GM19351 (cell line): ENCODE measurements at regions not wholly inside any gene's neighbourhood (a gene's known extent, or its start where the extent isn't known, plus 50 kb on each side); places are given as distances from the start of the nearest gene placed in this dataset.

Source experiments
- ATAC-seq: cut with Tn5 transposase; IDR thresholded peaks from one replicate; pipeline ENCODE4 v1.9.1; 2021; ENCODE audit warnings: mild to moderate bottlenecking, moderate library complexity; ENCODE audit not compliant: unreplicated experiment

GRCh38 chrX:96311366-96311765 lies 373.3 kb upstream of the DIAPH2 start:
- ATAC-seq = no peak

GRCh38 chrX:96314985-96315384 lies 369.7 kb upstream of the DIAPH2 start:
- ATAC-seq = no peak

- no peak for ATAC-seq
Measured at GRCh38 chrX:96361844-96362243, 322.8 kb upstream of the DIAPH2 start.

GRCh38 chrX:96372313-96373046 lies 312.2 kb upstream of the DIAPH2 start:
- ATAC-seq = peak; percentile 76

- peak; percentile 15 for ATAC-seq
Measured at GRCh38 chrX:96373047-96373355, 311.6 kb upstream of the DIAPH2 start.

DNA sequence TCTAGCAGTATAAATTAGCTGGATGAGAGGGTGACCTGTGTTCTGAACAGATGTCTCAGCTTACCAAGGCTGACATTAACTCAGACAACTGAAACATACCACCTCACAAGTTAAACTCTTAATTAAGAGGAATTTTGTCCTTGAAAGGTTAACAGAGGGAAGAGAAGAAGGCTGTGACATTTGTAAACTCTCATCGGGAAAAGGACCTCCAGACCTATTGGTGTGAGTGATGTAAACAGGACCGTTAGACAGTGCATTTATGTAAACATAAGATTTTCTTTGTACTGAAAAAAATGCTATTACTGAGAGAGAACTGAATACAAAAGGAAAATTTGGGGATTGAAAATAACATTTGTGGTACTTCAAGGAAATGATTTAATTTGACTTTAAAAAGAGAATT lies 308.4 kb upstream of the DIAPH2 start:
- ATAC-seq = no peak

- no peak for ATAC-seq
Measured at GRCh38 chrX:96379951-96380350, 304.7 kb upstream of the DIAPH2 start.

DNA sequence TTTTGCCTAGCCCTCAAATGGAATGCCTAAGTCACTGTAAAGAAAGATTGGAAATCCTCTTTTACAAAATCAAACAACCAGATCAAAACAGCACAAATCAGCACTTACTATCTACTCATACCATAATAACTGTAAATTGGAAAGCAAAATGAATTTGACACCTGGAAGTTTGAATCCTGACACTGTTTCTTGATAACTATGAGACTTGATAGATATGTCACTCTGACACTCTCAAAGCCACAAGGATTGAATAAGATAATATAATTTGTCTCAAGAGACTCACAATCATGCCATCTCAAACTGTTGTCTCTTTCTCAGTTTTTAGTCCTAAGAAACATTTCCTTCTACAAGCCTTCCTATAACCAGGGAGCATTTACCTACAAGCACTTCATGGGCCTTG lies 302.6 kb upstream of the DIAPH2 start:
- no peak for ATAC-seq

- no peak for ATAC-seq
Measured at GRCh38 chrX:96383428-96383827, 301.2 kb upstream of the DIAPH2 start.

DNA sequence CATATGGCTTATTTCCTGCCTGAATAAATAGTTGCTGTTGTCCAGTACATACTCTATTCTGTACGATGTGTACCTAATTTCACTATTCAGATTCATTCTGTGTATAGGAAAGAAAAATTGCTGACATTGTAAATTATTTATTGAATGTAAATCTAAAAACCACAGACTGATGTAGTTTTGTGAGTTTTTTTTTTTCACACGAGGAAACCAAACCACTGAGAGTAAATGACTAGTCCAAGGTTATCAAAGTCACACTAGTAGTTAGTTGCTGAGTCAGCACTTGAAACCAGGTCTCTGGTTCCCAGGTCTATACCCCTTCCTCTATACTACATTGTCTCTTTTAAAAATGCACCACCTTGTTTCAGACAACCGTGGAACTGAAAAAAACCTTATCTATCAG lies 298.3 kb upstream of the DIAPH2 start:
- no peak for ATAC-seq

- no peak for ATAC-seq
Measured at GRCh38 chrX:96386981-96387380, 297.7 kb upstream of the DIAPH2 start.

DNA sequence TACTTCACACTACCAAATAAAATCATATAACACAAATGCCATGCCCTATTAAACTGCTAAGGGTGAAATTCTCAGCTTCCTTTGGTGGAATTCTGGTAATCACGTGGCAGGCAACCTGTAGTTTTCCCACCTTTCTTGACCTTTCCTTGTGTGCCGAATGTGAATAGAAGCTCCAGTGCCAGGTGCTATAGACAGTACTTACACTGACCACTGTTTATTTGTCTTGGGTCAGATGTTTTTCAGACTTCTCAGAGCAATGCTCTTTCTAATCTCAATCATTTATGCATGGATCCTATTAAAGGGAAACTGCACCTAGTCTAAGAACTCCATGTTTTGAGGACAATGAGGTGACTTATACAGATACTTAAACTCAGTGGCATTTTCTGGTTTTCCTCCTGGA lies 296.8 kb upstream of the DIAPH2 start:
- ATAC-seq = no peak

DNA sequence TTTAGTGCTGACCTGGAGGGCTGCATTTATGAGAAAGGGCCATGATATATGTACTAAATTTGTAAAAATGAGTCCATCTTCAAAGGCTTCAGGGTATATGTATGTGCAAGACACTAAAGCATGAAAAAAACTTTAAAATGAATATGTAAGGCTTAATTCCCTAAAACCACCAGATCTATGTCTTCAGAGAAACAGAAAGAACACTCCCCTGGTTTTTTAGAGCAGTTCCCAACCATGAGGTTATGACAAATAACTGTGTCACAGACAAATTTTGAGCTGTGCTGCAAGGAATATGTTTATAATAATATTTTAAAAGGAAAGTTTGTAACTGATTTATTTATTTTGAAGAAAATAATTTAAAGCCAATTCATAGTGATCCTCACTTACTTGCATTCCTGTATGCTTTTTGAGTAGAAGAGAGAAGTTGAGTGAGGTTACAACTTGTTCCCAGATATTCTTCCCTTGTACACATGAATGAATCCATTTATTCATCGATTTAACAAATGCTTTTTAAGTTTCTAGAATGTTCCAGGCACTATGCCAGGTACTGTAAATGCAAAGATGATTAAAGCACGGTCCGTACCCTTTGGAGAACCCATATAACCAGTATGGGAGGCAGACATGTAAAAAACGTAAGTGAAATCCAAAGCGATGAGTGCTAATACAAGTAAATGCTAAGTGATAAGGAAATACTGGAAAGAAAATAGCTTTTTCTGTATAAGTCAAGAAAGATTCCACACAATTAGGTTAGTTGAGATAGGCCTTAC lies 295.2 kb upstream of the DIAPH2 start:
- no peak for ATAC-seq

DNA sequence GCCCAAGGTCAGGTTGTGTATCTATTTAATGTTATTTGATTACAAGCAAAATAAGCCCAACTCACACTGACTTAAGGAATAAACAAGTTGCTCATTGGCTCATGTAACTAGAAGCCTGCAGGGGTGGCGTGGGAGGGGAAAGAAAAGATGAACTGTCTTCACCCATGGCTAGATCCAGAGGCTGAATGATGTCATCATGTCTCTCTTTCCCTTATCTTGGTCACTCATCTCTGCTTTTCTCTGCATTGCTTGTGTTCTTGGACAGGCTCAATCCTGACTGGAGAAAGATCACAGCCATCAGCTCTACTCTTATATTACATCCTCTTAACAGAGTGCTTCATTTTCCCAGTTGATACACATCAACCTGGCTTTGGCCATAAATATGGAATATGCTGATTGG lies 290.0 kb upstream of the DIAPH2 start:
- ATAC-seq = no peak

GRCh38 chrX:96403446-96403845 lies 281.2 kb upstream of the DIAPH2 start:
- no peak for ATAC-seq

- ATAC-seq = no peak
Measured at GRCh38 chrX:96405842-96406241, 278.8 kb upstream of the DIAPH2 start.

DNA sequence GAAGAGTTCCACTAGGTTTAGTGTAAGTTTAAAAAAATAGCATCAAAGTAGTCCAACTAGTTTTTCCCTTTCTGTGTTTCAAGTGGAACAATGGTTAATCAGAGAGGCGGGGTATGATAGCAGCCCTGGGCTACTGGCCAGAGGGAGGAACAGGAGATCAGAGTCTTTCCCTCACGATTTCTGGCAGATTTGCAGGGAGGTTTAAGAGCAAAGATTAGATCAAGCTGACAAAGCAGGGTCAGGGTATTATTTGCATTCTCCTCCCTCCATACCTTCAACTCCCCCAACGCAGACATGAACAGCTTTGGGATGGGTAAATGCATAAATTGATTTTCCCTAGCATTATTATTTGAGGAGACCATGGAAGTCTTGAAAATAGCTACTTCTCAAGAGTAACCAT lies 277.6 kb upstream of the DIAPH2 start:
- no peak for ATAC-seq

DNA sequence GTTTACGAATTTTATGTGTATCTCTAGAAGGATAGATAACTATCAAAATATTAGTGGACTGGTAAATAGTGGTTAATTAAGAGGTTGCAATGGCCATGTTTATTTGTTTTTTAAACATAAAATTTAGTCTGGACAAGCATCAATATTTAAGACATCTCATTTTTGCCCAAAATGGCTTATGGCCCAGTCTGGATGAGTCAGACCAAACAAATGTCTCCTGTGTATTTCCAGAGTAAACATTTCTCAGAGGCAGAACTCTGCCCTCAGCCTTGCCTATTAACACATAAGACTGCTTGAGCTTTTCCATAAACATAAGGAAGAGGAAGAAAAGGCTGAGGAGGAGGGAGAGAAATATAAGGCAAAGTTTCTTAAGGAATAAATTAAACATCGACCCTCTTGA lies 277.1 kb upstream of the DIAPH2 start:
- ATAC-seq = no peak

DNA sequence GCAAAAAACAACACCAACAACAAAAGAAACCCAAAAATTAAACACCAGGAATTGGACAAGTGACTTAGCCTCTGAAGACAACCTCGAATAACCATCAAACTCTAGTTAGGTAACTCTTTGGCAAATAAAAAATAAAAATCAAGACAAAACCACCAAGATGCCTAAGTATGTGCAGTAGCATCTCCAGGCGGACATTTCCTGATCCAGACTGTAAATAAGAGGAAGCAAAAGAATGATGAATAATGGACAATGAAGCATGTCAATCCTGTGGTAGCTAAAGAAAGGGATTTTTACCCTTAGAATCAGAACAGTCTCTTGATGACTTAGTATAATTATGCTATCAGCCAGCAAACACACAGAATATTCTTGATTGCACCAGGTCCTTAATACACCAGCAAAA lies 276.7 kb upstream of the DIAPH2 start:
- no peak for ATAC-seq

DNA sequence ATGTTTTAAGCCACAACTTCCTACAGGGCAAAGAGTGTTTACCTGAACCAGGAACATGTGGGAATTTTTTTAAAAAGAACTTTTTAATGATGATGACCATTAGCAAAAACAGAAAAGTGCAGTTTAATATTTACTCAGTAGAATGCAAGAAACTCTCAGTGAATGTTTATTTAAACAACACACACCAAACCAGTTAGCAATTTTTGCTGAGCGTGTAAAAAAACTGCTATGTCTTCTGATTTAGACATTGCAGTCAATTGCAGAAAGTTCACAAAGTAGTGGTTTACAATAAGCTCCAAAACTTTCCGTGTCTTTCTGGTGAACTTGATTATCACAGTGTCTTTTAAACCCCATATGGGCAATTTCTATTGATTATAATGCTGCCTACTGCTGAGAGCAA lies 273.7 kb upstream of the DIAPH2 start:
- no peak for ATAC-seq

DNA sequence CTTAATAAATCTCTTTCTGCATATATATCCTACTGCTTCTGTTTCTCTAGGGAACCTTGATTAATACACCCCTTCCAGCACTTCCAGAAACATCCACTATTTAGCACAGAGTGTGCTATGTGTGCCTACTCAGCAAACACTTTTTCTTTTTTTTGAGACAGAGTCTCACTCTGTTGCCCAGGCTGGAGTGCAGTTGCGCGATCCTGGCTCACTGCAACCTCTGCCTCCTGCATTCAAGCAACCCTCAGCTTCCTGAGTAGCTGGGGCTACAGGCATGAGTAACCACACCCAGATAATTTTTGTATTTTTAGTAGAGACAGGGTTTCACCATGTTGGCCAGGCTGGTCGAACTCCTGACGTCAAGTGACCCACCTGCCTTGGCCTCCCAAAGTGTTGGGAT lies 266.9 kb upstream of the DIAPH2 start:
- no peak for ATAC-seq

- ATAC-seq = no peak
Measured at GRCh38 chrX:96424007-96424406, 260.6 kb upstream of the DIAPH2 start.

GRCh38 chrX:96425200-96425599 lies 259.4 kb upstream of the DIAPH2 start:
- no peak for ATAC-seq
